PC-3 (cell line): ENCODE measurements at regions not wholly inside any gene's neighbourhood (a gene's known extent, or its start where the extent isn't known, plus 50 kb on each side); places are given as distances from the start of the nearest gene placed in this dataset.

Source experiments
- ATAC-seq: fragments of 200-7000 bp; cut with Tn5 transposase; 2 replicates; pipeline ENCODE4 v1.9.1; 2020; ENCODE audit warnings: mild to moderate bottlenecking, moderate library complexity
- BruUV-seq: library from RNA; stranded (reverse); fragments of 400-500 nt; replicated peaks from 2 replicates; lab custom pipeline; 2021; lab: Mats Ljungman, UMichigan
- CTCF ChIA-PET: fragments of 300-600 bp; sonication (Branson Sonifier 250); formaldehyde crosslinking; loops from one replicate; lab custom pipeline; 2022; ENCODE audit warnings: antibody characterized with exemption; lab: Charles Lee
- POLR2A ChIA-PET: fragments of 300-600 bp; sonication (Branson Sonifier 250); formaldehyde crosslinking; loops from one replicate; lab custom pipeline; 2022; ENCODE audit warnings: antibody characterized with exemption; ENCODE audit not compliant: unreplicated experiment; lab: Charles Lee
- DNase-seq: peaks from one replicate; pipeline ENCODE4 v3.0.0-alpha.2; 2015
- H2AFZ ChIP-seq: fragments of 300-600 bp; sonication (generic); 2 replicates; pipeline ENCODE4 v1.6.0; 2016; ENCODE audit warnings: antibody characterized with exemption, low read length
- H3F3A ChIP-seq: fragments of 300-600 bp; sonication (generic); one replicate; pipeline ENCODE4 v1.6.0; 2017; ENCODE audit warnings: antibody characterized with exemption, low read length, control low read depth, mild to moderate bottlenecking; ENCODE audit not compliant: unreplicated experiment
- H3K27ac ChIP-seq: fragments of 300-600 bp; sonication (generic); 2 replicates; pipeline ENCODE4 v1.5.1; 2016; ENCODE audit warnings: mild to moderate bottlenecking, low read length
- H3K27me3 ChIP-seq: fragments of 300-600 bp; sonication (generic); 2 replicates; pipeline ENCODE4 v1.6.1; 2016; ENCODE audit warnings: low read length, mixed read lengths
- H3K36me3 ChIP-seq: fragments of 300-600 bp; sonication (generic); 2 replicates; pipeline ENCODE4 v1.6.1; 2016; ENCODE audit warnings: low read depth, mixed run types, low read length, mixed read lengths
- H3K4me1 ChIP-seq: fragments of 300-600 bp; sonication (generic); 2 replicates; pipeline ENCODE4 v1.5.1; 2016; ENCODE audit warnings: low read length; ENCODE audit not compliant: insufficient read depth
- H3K4me2 ChIP-seq: fragments of 300-600 bp; sonication (generic); 2 replicates; pipeline ENCODE4 v1.6.0; 2016; ENCODE audit warnings: low read length
- H3K4me3 ChIP-seq: fragments of 300-600 bp; sonication (generic); 2 replicates; pipeline ENCODE4 v1.5.1; 2016; ENCODE audit warnings: mild to moderate bottlenecking, low read length, mixed read lengths
- H3K79me2 ChIP-seq: fragments of 300-600 bp; sonication (generic); 2 replicates; pipeline ENCODE4 v1.6.1; 2017; ENCODE audit warnings: low read length, mixed read lengths
- H3K9ac ChIP-seq: fragments of 300-600 bp; sonication (generic); 2 replicates; pipeline ENCODE4 v1.6.0; 2016; ENCODE audit warnings: mild to moderate bottlenecking, low read length
- H3K9me2 ChIP-seq: fragments of 300-600 bp; sonication (generic); replicated peaks from 2 replicates; pipeline ENCODE4 v1.6.1; 2016; ENCODE audit warnings: mixed run types, low read length, mixed read lengths
- H3K9me3 ChIP-seq: fragments of 300-600 bp; sonication (generic); 2 replicates; pipeline ENCODE4 v1.6.1; 2016; ENCODE audit warnings: low read length, mixed read lengths
- H4K20me1 ChIP-seq: fragments of 300-600 bp; sonication (generic); 2 replicates; pipeline ENCODE4 v1.6.1; 2016; ENCODE audit warnings: low read length, mixed read lengths
- EZH2 ChIP-seq: fragments of 300-600 bp; sonication (generic); IDR thresholded peaks from one replicate; pipeline ENCODE4 v1.6.1; 2017; ENCODE audit warnings: antibody characterized with exemption, mild to moderate bottlenecking, low read length; ENCODE audit not compliant: unreplicated experiment
- EZH2phosphoT487 ChIP-seq: fragments of 300-600 bp; sonication (generic); IDR thresholded peaks from 2 replicates; pipeline ENCODE4 v1.6.1; 2018; ENCODE audit warnings: mild to moderate bottlenecking, antibody characterized with exemption, low read length, borderline replicate concordance
- intact Hi-C: fragments of 100-400 bp; cut with micrococcal nuclease; formaldehyde crosslinking; loops from 2 replicates; pipeline ENCODE4 v1.9.0; 2023
- TF ChIP-seq, protein P1 (sequence below): fragments of 300-600 bp; sonication (generic); conservative IDR thresholded peaks from 2 replicates; pipeline ENCODE4 v1.5.1; 2017; ENCODE audit warnings: antibody characterized with exemption, low read depth, mild to moderate bottlenecking, low read length

- ATAC-seq, result no peak
- no TSS peak for BruUV-seq
- TF ChIP-seq, protein P1, sequence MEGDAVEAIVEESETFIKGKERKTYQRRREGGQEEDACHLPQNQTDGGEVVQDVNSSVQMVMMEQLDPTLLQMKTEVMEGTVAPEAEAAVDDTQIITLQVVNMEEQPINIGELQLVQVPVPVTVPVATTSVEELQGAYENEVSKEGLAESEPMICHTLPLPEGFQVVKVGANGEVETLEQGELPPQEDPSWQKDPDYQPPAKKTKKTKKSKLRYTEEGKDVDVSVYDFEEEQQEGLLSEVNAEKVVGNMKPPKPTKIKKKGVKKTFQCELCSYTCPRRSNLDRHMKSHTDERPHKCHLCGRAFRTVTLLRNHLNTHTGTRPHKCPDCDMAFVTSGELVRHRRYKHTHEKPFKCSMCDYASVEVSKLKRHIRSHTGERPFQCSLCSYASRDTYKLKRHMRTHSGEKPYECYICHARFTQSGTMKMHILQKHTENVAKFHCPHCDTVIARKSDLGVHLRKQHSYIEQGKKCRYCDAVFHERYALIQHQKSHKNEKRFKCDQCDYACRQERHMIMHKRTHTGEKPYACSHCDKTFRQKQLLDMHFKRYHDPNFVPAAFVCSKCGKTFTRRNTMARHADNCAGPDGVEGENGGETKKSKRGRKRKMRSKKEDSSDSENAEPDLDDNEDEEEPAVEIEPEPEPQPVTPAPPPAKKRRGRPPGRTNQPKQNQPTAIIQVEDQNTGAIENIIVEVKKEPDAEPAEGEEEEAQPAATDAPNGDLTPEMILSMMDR, result no peak
- TF ChIP-seq EZH2 (no peak), EZH2phosphoT487 (no peak)
- Histone ChIP-seq H4K20me1 (no peaks in the 10 kb centered on the region), H3K27me3 (no peaks in the 10 kb centered on the region), H3K9me2 (peaks cover 4% of the 10 kb centered on the region; the same call in 1 of the 2 replicates), H2AFZ (no peak overlapping the region), H3F3A (no peaks in the 10 kb centered on the region), H3K9ac (no peak overlapping the region), H3K79me2 (no peaks in the 10 kb centered on the region), H3K36me3 (no peaks in the 10 kb centered on the region), H3K9me3 (no peaks in the 10 kb centered on the region), H3K4me2 (no peak overlapping the region), H3K4me3 (no peak overlapping the region), H3K27ac (no peak overlapping the region), H3K4me1 (no peaks in the 10 kb centered on the region)
- no peak for DNase-seq
- ChIA-PET POLR2A (no interaction called here), CTCF (no interaction called here)
- intact Hi-C loops, result no loop called here
These were observed 558.9 kb upstream of the FSIP2 start for GRCh38 chr2:185179743-185180142.

- Histone ChIP-seq H3K4me2 (no peak overlapping the region), H4K20me1 (no peaks in the 10 kb centered on the region), H2AFZ (no peak overlapping the region), H3K27me3 (no peaks in the 10 kb centered on the region), H3K79me2 (no peaks in the 10 kb centered on the region), H3K27ac (no peak overlapping the region), H3K4me3 (no peak overlapping the region), H3K9me3 (no peaks in the 10 kb centered on the region), H3F3A (no peaks in the 10 kb centered on the region), H3K9me2 (no peaks in the 10 kb centered on the region), H3K36me3 (no peaks in the 10 kb centered on the region), H3K4me1 (no peaks in the 10 kb centered on the region), H3K9ac (no peak overlapping the region)
- no peak for ATAC-seq
- DNase-seq, result no peak
- intact Hi-C loops, result no loop called here
- ChIA-PET CTCF (no interaction called here), POLR2A (no interaction called here)
- no TSS peak for BruUV-seq
- TF ChIP-seq EZH2 (no peak), EZH2phosphoT487 (no peak)
- TF ChIP-seq, protein P1, result no peak
These were observed 556.7 kb upstream of the FSIP2 start for GRCh38 chr2:185181901-185182300.

DNA sequence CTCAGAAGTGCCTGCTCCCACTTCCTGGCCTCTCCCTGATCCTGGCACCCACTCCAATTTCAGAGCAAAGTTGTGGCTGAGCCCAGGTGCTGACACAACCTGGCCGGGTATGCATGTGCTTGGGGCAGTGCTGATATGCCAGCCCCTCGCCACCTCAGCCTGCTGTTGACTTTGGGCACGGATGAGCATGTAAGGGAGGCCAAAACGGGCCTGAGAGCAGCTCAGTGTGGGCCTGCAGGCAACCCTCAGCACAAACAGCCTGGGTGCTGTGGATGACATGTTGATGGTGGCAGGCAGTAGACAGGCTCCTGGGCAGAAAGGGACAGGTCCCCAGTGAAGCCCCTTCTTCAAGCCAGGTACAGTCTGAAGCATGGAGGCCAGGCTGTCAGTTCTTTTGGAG lies 553.6 kb upstream of the FSIP2 start:
- Histone ChIP-seq H3K27me3 (no peaks in the 10 kb centered on the region), H3K9me2 (no peaks in the 10 kb centered on the region), H4K20me1 (no peaks in the 10 kb centered on the region), H3K9me3 (no peaks in the 10 kb centered on the region), H3K4me1 (no peaks in the 10 kb centered on the region), H3F3A (no peaks in the 10 kb centered on the region), H3K36me3 (no peaks in the 10 kb centered on the region), H3K4me3 (no peak overlapping the region), H3K27ac (no peak overlapping the region), H3K79me2 (no peaks in the 10 kb centered on the region), H3K9ac (no peak overlapping the region), H3K4me2 (no peak overlapping the region), H2AFZ (no peak overlapping the region)
- no TSS peak for BruUV-seq
- ChIA-PET CTCF (no interaction called here), POLR2A (no interaction called here)
- intact Hi-C loops, result no loop called here
- TF ChIP-seq, protein P1, result no peak
- TF ChIP-seq EZH2phosphoT487 (no peak), EZH2 (no peak)
- no peak for DNase-seq
- no peak for ATAC-seq
